Fibroblast of lung (primary cell): ENCODE measurements at regions not wholly inside any gene's neighbourhood (a gene's known extent, or its start where the extent isn't known, plus 50 kb on each side); places are given as distances from the start of the nearest gene placed in this dataset.

Source experiments
- CTCF ChIP-seq, 2 donors: IDR thresholded peaks in 1 of 2; conservative IDR thresholded peaks in 1 of 2; 1 replicate in 1 of 2; 2 replicates in 1 of 2; pipeline ENCODE4 v1.5.1; 2011 to 2012; ENCODE audit warnings: low read length in 2 of 2, control low read depth in 1 of 2, inconsistent platforms in 1 of 2, low read depth in 1 of 2, mild to moderate bottlenecking in 1 of 2
- EZH2 ChIP-seq: IDR thresholded peaks from 2 replicates; pipeline ENCODE4 v1.5.1; 2012; ENCODE audit warnings: low read length, control low read depth, mild to moderate bottlenecking; ENCODE audit errors: missing control alignments

GRCh38 chr1:209454340-209454994, 129.0 kb upstream of the CAMK1G start:
- TF ChIP-seq CTCF (conservative IDR thresholded peaks at IDR 0.05 in 1 of 2, IDR thresholded peaks at IDR 0.05 in 1 of 2; ENCODE audit: low read depth in 1 of 2, low read length in 2 of 2) (no peak), EZH2 (no peak)
